Thoracic aorta (tissue), 2 donors: ENCODE measurements at regions not wholly inside any gene's neighbourhood (a gene's known extent, or its start where the extent isn't known, plus 50 kb on each side); places are given as distances from the start of the nearest gene placed in this dataset.
A peak's percentile ranks its signal among the peaks of the same experiment; 100 is the strongest.

Experiments
- ATAC-seq: fragments of 150-250 bp; one replicate; pipeline ENCODE4 v1.8.0; 2017; ENCODE audit warnings: low read depth; ENCODE audit not compliant: insufficient number of reproducible peaks, low FRiP score
- DNase-seq: peaks from one replicate; pipeline ENCODE4 v3.0.0-alpha.2; 2020; ENCODE audit warnings: low spot score
- H3K27ac ChIP-seq, 2 donors: fragments of 200-600 bp; sonication (generic); 1 replicate in 1 of 2; 2 replicates in 1 of 2; pipeline ENCODE4 v1.5.1; 2016; ENCODE audit warnings: mild to moderate bottlenecking in 2 of 2, moderate library complexity in 2 of 2
- H3K27me3 ChIP-seq: fragments of 200-600 bp; sonication (generic); replicated peaks from 2 replicates; pipeline ENCODE4 v1.6.0; 2016; ENCODE audit warnings: mild to moderate bottlenecking; ENCODE audit not compliant: insufficient read depth
- H3K36me3 ChIP-seq: fragments of 200-600 bp; sonication (generic); one replicate; pipeline ENCODE4 v1.5.1; 2016
- H3K4me1 ChIP-seq, 2 donors: fragments of 200-600 bp; sonication (generic); 1 replicate in 1 of 2; 2 replicates in 1 of 2; pipeline versions ENCODE4 v1.5.1 to v1.6.0; 2016; ENCODE audit warnings: low read depth in 2 of 2, mild to moderate bottlenecking in 1 of 2; ENCODE audit not compliant: control insufficient read depth in 1 of 2
- H3K4me3 ChIP-seq: fragments of 200-600 bp; sonication (generic); 2 replicates; pipeline ENCODE4 v1.5.1; 2016; ENCODE audit warnings: mild to moderate bottlenecking
- H3K9me3 ChIP-seq: fragments of 200-600 bp; sonication (generic); 2 replicates; pipeline ENCODE4 v1.5.1; 2016
- CTCF ChIP-seq: fragments of 200-600 bp; sonication (generic); IDR thresholded peaks from one replicate; pipeline ENCODE4 v1.5.1; 2019; ENCODE audit warnings: antibody characterized with exemption

GRCh38 chr6:139590206-139590605, 215.8 kb upstream of the CITED2 start:
- H3K9me3 ChIP-seq = no peaks in the 10 kb centered on the region
- peaks cover 16 to 68% of the 10 kb centered on the region in 2 donors for H3K4me1 ChIP-seq
- ATAC-seq (no peak), DNase-seq (no peak)
- no peak overlapping the region for H3K4me3 ChIP-seq
- no peaks in the 10 kb centered on the region for H3K27me3 ChIP-seq
- no peak for TF ChIP-seq CTCF
- H3K36me3 ChIP-seq = no peaks in the 10 kb centered on the region
- peak overlapping the region; percentile 16 to 57 for H3K27ac ChIP-seq

- no peaks in the 10 kb centered on the region for H3K9me3 ChIP-seq
- H3K4me1 ChIP-seq = peaks cover 12 to 59% of the 10 kb centered on the region in 2 donors
- H3K4me3 ChIP-seq = no peak overlapping the region
- H3K27ac ChIP-seq = peak overlapping the region in 1 of 2 donors; percentile 57
- TF ChIP-seq CTCF = no peak
- H3K36me3 ChIP-seq = no peaks in the 10 kb centered on the region
- ATAC-seq (no peak), DNase-seq (no peak)
- no peaks in the 10 kb centered on the region for H3K27me3 ChIP-seq
Measured at GRCh38 chr6:139588734-139589593, 214.5 kb upstream of the CITED2 start.

GRCh38 chr6:139588076-139588639, 213.7 kb upstream of the CITED2 start:
- H3K4me1 ChIP-seq = peaks cover 12 to 58% of the 10 kb centered on the region in 2 donors
- H3K9me3 ChIP-seq = no peaks in the 10 kb centered on the region
- H3K36me3 ChIP-seq = no peaks in the 10 kb centered on the region
- no peak for TF ChIP-seq CTCF
- ATAC-seq = no peak
- H3K27ac ChIP-seq = no peak overlapping the region
- DNase-seq = no peak
- no peaks in the 10 kb centered on the region for H3K27me3 ChIP-seq
- no peak overlapping the region for H3K4me3 ChIP-seq

GRCh38 chr6:139587469-139587868, 213.0 kb upstream of the CITED2 start:
- H3K4me1 ChIP-seq = peaks cover 12 to 51% of the 10 kb centered on the region in 2 donors
- H3K4me3 ChIP-seq = no peak overlapping the region
- H3K27ac ChIP-seq = no peak overlapping the region
- no peaks in the 10 kb centered on the region for H3K9me3 ChIP-seq
- H3K36me3 ChIP-seq = no peaks in the 10 kb centered on the region
- no peak for TF ChIP-seq CTCF
- DNase-seq (no peak), ATAC-seq (no peak)
- H3K27me3 ChIP-seq = no peaks in the 10 kb centered on the region

- no peaks in the 10 kb centered on the region for H3K9me3 ChIP-seq
- no peak for ATAC-seq
- DNase-seq = no peak
- no peaks in the 10 kb centered on the region for H3K36me3 ChIP-seq
- no peak overlapping the region for H3K4me3 ChIP-seq
- H3K27ac ChIP-seq = no peak overlapping the region
- no peaks in the 10 kb centered on the region for H3K27me3 ChIP-seq
- peaks cover under 1 to 39% of the 10 kb centered on the region in 2 donors for H3K4me1 ChIP-seq
- no peak for TF ChIP-seq CTCF
Measured at GRCh38 chr6:139586273-139586672, 211.8 kb upstream of the CITED2 start.
